ENCODE measurements at regions not wholly inside any gene's neighbourhood (a gene's known extent, or its start where the extent isn't known, plus 50 kb on each side); places are given as distances from the start of the nearest gene placed in this dataset.

GRCh38 chr5:82796643-82797416, 280.4 kb downstream of the TMEM167A start:
- no peak for TF ChIP-seq POLR2A (IDR thresholded peaks at IDR 0.05; ENCODE audit: low read depth)
- TF ChIP-seq CTCF (IDR thresholded peaks at IDR 0.05): no peak
